ENCODE measurements at regions not wholly inside any gene's neighbourhood (a gene's known extent, or its start where the extent isn't known, plus 50 kb on each side); places are given as distances from the start of the nearest gene placed in this dataset.

DNA sequence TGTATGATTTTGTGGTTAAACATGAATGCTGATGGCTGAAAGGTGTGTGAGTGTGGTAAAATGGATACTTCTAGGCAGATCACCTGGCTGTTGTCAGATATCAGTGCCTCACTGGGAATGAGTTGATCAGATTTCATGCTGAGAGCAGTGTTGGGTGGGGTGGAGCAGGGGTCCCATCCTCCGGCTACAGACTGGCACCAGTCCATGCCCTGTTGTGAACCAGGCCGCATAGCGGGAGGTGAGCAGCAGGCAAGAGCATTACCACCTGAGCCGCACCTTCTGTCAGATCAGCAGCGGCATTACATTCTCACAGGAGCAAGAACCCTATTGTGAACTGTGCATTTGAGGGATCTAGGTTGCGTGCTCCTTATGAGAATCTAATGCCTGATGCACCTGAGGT is 78.7 kb downstream of the GLI2 start:
- intact Hi-C loops (cut with micrococcal nuclease), result no loop called here
- ATAC-seq, result no peak

DNA sequence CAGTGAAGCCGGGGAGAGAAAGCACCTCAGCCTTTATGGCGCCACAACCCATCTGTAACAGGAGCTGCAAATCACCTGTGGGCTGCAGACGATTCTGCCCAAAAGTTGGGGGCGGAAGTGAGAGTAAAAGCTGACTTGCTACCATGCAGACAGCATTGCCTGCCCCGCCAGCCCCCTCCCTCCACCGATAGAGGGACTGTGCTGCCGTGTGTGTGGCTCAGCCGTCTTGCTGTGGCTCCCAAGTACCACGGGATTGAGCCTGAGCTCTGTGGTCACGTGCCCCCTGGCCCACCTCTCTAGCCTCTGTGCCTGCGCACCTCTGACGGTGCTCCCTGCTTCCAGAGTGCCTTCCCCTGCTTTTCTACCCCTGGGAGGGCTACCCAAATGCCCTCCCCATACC is 79.6 kb downstream of the GLI2 start:
- BruUV-seq (replicated peaks), result no TSS peak
- CTCF ChIA-PET, result no interaction called here
- H3K9me2 ChIP-seq (replicated peaks; ENCODE audit: low read length), result no peaks in the 10 kb centered on the region
- POLR2A ChIA-PET (ENCODE audit: unreplicated experiment), result no interaction called here
- DNase-seq (no peak), ATAC-seq (no peak)
- H3K27ac ChIP-seq (ENCODE audit: low read length), result no peak overlapping the region
- H3K36me3 ChIP-seq (ENCODE audit: low read depth, low read length), result no peaks in the 10 kb centered on the region
- no peak for TF ChIP-seq EZH2phosphoT487 (IDR thresholded peaks at IDR 0.05; ENCODE audit: borderline replicate concordance, low read length)
- no peaks in the 10 kb centered on the region for H3K79me2 ChIP-seq (ENCODE audit: low read length)
- no peak overlapping the region for H3K9ac ChIP-seq (ENCODE audit: low read length)
- H3K4me1 ChIP-seq (ENCODE audit: insufficient read depth, low read length), result peaks cover 12% of the 10 kb centered on the region; the same call in 1 of the 2 replicates
- H3K4me2 ChIP-seq (ENCODE audit: low read length), result no peak overlapping the region
- intact Hi-C loops (cut with micrococcal nuclease), result no loop called here
- H3K27me3 ChIP-seq (ENCODE audit: low read length), result no peaks in the 10 kb centered on the region
- no peaks in the 10 kb centered on the region for H4K20me1 ChIP-seq (ENCODE audit: low read length)
- H3K9me3 ChIP-seq (ENCODE audit: low read length), result no peaks in the 10 kb centered on the region
- no peak overlapping the region for H2AFZ ChIP-seq (ENCODE audit: low read length)
- H3F3A ChIP-seq (ENCODE audit: low read length, unreplicated experiment), result no peaks in the 10 kb centered on the region
- no peak overlapping the region for H3K4me3 ChIP-seq (ENCODE audit: low read length)

More for the DNA sequence above, 78.7 kb downstream of the GLI2 start:
- no peak for DNase-seq
- Histone ChIP-seq H3K79me2 (ENCODE audit: low read length) (no peaks in the 10 kb centered on the region), H3F3A (ENCODE audit: low read length, unreplicated experiment) (no peaks in the 10 kb centered on the region), H3K27ac (ENCODE audit: low read length) (no peak overlapping the region), H3K9me3 (ENCODE audit: low read length) (no peaks in the 10 kb centered on the region), H3K4me3 (ENCODE audit: low read length) (no peak overlapping the region), H2AFZ (ENCODE audit: low read length) (no peak overlapping the region), H3K27me3 (ENCODE audit: low read length) (no peaks in the 10 kb centered on the region), H3K9me2 (replicated peaks; ENCODE audit: low read length) (no peaks in the 10 kb centered on the region), H3K4me2 (ENCODE audit: low read length) (no peak overlapping the region), H4K20me1 (ENCODE audit: low read length) (no peaks in the 10 kb centered on the region), H3K9ac (ENCODE audit: low read length) (no peak overlapping the region), H3K4me1 (ENCODE audit: insufficient read depth, low read length) (peaks cover 12% of the 10 kb centered on the region; the same call in 1 of the 2 replicates), H3K36me3 (ENCODE audit: low read depth, low read length) (no peaks in the 10 kb centered on the region)
- TF ChIP-seq, protein P1, sequence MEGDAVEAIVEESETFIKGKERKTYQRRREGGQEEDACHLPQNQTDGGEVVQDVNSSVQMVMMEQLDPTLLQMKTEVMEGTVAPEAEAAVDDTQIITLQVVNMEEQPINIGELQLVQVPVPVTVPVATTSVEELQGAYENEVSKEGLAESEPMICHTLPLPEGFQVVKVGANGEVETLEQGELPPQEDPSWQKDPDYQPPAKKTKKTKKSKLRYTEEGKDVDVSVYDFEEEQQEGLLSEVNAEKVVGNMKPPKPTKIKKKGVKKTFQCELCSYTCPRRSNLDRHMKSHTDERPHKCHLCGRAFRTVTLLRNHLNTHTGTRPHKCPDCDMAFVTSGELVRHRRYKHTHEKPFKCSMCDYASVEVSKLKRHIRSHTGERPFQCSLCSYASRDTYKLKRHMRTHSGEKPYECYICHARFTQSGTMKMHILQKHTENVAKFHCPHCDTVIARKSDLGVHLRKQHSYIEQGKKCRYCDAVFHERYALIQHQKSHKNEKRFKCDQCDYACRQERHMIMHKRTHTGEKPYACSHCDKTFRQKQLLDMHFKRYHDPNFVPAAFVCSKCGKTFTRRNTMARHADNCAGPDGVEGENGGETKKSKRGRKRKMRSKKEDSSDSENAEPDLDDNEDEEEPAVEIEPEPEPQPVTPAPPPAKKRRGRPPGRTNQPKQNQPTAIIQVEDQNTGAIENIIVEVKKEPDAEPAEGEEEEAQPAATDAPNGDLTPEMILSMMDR (conservative IDR thresholded peaks at IDR 0.05; ENCODE audit: low read depth, low read length), result no peak
- TF ChIP-seq EZH2phosphoT487 (IDR thresholded peaks at IDR 0.05; ENCODE audit: borderline replicate concordance, low read length) (no peak), EZH2 (IDR thresholded peaks at IDR 0.05; ENCODE audit: low read length, unreplicated experiment) (no peak)
- BruUV-seq (replicated peaks), result no TSS peak
- ChIA-PET CTCF (no interaction called here), POLR2A (ENCODE audit: unreplicated experiment) (no interaction called here)

DNA sequence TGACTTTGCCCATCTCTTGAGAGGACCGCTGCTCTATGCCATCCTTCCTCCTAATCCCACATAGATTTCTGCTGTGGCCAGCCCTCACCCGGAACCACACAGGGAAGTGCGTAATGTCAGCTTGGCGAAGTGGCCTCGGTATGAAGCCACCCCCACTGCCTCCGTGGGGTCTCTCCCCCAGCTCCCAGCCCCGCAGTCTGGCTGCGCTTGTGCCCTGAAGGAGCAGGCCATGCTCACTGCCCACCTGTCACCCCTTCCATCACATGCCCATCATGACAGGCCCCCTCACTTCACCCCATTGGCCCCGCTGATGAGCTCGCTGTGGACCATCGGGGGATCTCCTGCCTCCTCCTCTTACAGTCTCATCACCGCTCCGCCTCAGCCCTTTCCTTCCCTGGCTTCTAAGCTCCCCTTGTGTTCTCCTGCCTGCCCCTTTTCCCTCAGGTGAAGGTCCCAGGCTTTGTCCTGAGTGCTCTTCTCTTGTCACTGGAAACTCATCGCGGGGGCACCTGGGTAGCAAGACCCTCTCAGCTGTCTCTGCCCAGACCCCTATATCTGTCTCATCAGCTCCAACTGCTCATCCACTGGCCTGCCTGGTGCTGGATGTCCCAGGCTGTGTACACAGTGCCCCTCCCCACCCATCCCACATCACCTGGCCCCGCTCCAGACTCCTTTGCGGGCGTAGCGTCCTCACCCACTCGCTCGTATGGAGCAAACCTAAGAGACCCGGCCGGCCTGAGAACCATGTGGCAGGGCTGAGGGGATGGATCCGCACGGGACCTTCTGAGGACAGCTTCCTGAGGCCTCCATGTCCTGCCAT is 81.7 kb downstream of the GLI2 start:
- ATAC-seq (no peak), DNase-seq (no peak)
- Histone ChIP-seq H3K9ac (ENCODE audit: low read length) (no peak overlapping the region), H3K4me1 (ENCODE audit: insufficient read depth, low read length) (peaks cover 12% of the 10 kb centered on the region; the same call in 1 of the 2 replicates), H3K4me3 (ENCODE audit: low read length) (no peak overlapping the region), H3K36me3 (ENCODE audit: low read depth, low read length) (no peaks in the 10 kb centered on the region), H3K27ac (ENCODE audit: low read length) (no peak overlapping the region), H4K20me1 (ENCODE audit: low read length) (no peaks in the 10 kb centered on the region), H2AFZ (ENCODE audit: low read length) (no peak overlapping the region), H3K9me3 (ENCODE audit: low read length) (no peaks in the 10 kb centered on the region), H3K79me2 (ENCODE audit: low read length) (no peaks in the 10 kb centered on the region), H3K27me3 (ENCODE audit: low read length) (no peaks in the 10 kb centered on the region), H3K9me2 (replicated peaks; ENCODE audit: low read length) (no peaks in the 10 kb centered on the region), H3K4me2 (ENCODE audit: low read length) (no peak overlapping the region), H3F3A (ENCODE audit: low read length, unreplicated experiment) (no peaks in the 10 kb centered on the region)
- ChIA-PET POLR2A (ENCODE audit: unreplicated experiment) (no interaction called here), CTCF (no interaction called here)
- no TSS peak for BruUV-seq (replicated peaks)
- intact Hi-C loops (cut with micrococcal nuclease), result no loop called here
- TF ChIP-seq, protein P1 (conservative IDR thresholded peaks at IDR 0.05; ENCODE audit: low read depth, low read length), result no peak
- no peak for TF ChIP-seq EZH2 (IDR thresholded peaks at IDR 0.05; ENCODE audit: low read length, unreplicated experiment)
- no peak for TF ChIP-seq EZH2phosphoT487 (IDR thresholded peaks at IDR 0.05; ENCODE audit: borderline replicate concordance, low read length)

Data from PC-3 (cell line).